HT-29 (cell line): ENCODE measurements at regions not wholly inside any gene's neighbourhood (a gene's known extent, or its start where the extent isn't known, plus 50 kb on each side); places are given as distances from the start of the nearest gene placed in this dataset.

Experiments
- DNase-seq: peaks from one replicate; pipeline ENCODE4 v3.0.0-alpha.2; 2015; ENCODE audit warnings: low spot score

DNA sequence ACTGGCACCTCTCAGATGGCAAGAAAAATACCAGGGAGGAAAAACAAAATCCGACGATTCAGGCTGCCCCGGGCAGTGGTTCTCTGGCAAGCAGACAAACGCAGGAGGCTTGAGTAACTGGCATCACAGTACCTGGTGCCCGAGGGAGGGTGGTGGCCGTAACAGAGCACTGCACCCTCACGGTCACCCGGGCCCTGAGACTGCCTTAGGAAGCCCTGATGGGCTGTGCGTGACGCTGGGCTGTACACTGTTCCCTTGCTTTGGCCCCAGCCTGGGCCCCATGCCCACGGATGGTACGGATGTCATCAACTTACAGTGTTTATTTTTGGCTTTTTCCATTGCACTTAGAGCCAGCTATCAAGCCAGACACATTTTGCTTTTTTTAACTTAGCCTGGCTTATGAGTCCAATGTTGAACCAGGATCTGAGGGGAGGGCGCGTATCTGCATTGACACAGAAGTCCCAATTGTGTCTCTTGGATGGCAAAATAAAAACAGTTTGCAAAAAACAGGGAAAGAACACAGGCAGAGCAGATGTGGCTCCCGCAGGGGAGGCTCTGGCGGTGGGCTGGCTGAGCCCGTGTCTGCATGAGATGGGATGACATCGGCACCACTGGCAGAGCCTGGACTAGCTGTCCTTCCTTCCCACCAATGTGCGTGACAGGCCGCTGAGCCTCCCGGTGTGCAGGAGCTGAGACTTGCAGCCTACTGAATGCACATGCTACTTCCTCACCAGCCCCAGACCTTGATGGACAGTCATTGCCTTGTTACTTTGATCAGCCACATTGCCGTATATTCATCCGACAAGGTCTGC, 287.7 kb downstream of the FOXL1 start:
- no peak for DNase-seq

DNA sequence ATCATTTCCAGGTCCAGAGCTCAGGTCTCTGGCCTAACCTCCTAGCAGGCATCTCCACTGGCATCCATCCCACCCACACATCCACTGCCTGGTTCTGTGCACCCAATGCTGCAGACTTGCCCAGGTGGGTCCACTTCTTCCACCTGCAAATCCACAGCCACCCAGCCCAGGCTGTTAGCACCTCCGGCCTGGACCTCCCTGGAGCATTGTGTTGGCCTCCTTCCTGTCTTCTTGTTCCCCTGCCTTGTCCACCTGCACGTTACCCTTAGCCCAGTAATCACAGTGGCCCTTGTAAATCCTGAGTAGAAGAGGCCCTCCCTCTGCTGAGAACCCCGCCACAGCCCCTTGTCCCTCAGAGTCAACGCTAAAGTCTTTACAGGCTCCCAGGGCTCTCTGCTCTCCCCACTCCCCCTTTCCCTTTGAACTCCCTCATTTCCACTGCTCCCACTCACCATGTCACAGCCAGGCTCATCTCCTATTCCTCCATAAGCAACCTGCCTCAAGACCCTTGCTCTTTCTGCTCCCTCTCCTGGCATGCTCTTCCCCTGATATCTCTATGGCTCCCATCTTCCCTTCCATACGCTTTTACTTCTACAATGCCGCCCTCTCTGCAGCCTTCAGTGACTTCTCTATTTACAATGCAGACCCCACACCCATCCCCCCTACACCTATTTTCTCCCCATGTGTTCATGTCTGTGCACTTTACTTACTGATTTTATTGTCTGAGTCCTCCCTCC, 288.8 kb downstream of the FOXL1 start:
- DNase-seq: no peak

DNA sequence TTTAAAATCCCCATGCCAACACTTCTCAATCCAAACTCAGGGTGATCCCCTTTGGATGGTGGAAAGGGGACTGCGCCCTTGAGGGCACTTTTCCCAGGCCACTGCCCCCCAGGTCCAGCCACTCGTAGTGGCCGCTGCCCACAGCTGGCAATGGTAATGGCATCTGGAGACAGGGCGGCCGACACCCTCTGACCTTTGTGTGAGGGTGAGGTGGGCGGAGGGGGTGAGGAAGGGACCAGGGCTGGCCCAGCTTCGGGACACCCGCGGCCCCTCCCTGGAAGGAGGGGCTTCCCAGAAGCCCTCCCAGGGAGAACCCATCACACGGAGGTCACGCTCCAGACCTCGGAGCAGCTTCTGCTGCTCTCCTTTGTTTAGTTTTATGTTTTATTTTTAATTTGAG, 289.7 kb downstream of the FOXL1 start:
- DNase-seq: no peak

DNA sequence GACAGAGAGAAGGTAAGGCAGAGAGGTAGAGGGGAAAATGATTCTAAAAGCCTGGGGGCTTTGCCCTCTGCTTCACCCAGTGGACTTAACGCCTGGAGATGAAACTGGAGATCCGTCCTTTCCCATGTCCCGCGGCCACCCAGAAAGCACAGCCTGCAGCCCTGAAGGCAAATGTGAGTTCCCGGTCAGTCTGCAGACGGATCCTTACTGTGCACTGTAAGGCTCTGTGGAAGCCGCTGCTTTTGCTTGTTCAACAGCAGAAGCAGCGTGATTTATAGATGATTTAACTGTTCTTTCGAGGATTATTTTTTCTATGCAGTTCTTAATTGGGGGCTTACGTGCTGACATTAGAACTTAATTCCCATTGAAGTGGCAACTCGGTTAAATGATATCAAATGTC, 290.4 kb downstream of the FOXL1 start:
- DNase-seq: no peak

DNA sequence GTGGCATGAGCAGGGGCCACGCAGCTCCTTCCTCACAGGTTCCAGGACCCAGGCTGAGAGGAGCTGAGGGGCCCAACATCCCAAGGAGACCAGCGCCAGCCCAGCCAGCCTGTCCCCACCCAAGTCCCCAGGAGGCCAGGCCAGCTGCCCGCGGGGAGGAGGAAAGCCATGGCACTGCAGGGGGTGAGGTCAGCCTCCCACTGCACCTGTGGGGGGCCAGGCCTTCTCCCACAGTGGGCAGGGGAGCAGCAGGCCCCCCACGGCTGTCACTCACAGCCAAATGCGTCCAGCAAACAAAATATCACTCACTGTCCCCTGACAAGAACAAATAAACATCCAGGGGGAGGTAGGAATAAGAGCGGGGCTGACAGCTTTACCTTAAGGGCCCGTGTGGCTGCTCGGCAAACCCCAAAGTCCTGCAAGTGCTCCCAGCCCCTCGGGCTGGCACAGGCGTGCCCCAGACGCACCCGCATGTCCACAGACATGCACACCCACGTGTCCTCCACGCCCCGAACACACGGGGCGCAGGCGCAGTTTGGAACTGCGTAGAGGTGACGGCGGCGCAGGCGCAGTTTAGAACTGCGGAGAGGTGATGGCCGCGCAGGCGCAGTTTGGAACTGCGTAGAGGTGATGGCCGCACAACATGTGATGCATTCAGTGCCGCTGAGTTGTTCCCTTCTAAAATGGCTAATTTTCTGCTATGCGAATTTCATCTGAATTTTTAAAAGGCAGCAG, 291.1 kb downstream of the FOXL1 start:
- no peak for DNase-seq

DNA sequence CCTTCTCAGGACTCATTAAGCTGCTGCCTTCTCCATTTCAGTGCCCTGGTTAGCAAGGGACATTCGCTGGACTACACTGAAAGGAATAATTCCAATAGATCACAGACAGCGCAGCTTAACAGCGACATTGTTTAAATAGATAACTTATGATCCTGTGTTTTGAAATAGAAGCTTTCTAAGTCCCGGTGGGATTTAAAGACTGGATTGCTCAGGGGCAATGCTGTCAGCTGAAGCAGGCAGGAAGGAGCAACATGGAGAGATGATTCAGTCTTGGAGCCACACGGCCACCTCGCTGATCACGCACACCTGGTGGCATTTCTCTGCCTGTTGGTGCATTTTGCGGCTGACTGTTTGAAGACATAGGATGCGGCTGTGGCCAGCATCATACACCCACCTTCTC, 292.0 kb downstream of the FOXL1 start:
- DNase-seq: no peak

DNA sequence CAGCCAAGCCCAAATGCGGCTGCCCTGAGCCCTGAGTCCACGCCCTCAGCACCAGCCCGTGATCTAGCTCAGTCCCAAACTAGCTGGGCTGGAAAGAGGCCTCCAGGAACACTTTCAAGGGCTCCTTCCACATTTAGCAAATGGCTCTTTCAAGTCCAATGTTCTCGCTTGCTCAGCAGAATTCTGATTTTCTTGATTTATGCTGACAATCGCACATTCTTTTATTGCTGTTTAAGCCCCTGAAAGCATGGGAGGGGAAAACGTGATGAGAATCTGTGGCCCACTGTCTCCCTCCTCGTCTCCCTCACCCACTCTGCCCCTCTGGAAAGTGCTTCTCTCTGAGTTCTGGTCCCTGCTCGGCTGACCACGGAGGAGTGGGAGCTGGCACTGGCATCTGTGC, 293.8 kb downstream of the FOXL1 start:
- no peak for DNase-seq

DNA sequence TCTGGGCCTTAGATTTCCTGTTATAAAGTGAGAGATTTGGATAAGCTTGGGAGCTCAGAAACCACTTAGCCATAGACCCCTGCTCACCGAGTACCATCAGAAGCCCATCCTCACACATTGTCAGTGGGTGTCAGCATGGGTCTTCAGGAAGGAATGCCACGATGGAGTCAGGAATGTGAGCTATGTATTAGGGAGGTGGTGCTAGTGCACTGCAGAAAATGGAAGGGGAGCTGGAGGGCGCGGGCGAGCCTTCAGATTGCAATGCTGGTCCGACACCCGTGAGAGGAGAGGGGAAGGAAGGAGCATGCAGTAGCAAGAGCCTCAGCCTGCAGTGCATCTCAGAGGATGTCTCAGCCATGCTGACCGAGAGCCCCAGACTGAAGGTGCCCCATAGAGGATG, 294.5 kb downstream of the FOXL1 start:
- DNase-seq: no peak

DNA sequence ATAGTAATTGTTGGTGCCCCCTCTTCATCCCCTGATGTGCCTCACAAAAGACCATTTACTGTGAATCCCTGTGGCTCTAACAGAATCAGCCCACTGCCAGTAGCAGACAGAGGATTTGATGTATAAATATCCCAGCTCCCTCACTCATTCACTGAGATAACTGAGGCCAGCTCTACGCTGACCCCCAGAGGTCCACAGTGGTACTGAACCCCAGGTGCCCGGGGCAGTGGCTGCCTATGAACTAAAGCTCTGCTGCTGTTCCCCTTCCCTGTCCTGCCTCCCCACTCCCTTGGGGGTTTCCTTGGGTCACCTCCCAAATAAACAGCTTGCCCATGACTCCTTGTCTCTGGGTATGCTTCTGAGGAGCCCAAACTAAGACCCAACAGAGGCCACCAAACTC, 295.8 kb downstream of the FOXL1 start:
- DNase-seq: peak; percentile 43

DNA sequence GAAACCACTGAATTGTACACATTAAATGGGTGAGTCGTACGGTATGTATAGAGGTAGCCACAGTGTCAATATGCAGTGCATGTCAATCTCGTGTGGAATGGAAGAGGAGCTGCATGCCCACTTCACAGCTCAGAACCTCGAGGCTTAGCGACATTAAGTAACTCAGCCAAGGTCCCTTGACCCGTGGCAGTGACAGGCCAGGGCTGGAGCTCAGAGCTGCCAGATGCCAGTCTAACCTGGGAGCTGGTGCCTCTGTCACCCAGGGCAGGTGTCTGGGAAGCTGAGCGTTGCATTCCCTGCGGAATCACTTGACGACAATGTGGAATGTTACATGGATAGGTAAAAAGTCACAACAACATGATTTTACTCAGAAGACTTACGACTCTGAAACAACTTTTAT, 298.1 kb downstream of the FOXL1 start:
- no peak for DNase-seq

DNA sequence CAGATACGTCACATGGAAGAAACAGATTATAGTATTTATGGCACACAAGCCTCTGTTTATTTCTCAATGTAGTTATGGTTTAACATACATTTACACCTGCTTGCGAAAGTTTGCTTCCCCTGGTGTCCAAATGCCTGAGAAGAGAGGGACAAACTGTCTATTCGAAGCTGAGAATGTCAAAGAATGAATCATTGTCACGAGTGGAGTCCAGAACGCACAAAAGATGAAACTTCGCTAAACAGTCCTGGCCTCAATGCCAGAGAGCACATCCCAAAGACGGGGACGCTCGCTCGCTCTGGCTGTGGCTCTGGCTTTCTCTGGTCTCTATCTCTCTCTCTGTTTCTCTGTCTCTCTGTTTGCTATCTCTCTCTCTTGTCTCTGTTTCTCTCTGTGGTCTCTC, 298.8 kb downstream of the FOXL1 start:
- no peak for DNase-seq

DNA sequence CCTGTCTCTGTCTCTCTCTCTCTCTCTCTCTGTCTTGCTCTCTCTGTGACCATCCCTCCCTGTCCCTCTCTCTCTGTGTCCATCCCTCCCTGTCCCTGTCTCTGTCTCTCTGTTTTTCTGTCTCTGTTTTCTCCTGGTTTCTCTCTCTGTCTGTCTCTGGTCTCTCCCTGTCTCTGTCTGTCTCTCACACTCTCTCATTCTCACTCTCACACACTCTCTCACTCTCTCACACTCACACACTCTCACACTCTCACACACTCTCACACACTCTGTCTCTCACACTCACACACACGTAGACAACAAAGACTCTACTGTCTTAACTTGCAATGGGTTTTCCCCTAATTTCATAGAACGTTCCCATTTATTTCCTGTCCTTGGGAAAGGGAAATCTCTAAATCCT, 299.5 kb downstream of the FOXL1 start:
- no peak for DNase-seq

DNA sequence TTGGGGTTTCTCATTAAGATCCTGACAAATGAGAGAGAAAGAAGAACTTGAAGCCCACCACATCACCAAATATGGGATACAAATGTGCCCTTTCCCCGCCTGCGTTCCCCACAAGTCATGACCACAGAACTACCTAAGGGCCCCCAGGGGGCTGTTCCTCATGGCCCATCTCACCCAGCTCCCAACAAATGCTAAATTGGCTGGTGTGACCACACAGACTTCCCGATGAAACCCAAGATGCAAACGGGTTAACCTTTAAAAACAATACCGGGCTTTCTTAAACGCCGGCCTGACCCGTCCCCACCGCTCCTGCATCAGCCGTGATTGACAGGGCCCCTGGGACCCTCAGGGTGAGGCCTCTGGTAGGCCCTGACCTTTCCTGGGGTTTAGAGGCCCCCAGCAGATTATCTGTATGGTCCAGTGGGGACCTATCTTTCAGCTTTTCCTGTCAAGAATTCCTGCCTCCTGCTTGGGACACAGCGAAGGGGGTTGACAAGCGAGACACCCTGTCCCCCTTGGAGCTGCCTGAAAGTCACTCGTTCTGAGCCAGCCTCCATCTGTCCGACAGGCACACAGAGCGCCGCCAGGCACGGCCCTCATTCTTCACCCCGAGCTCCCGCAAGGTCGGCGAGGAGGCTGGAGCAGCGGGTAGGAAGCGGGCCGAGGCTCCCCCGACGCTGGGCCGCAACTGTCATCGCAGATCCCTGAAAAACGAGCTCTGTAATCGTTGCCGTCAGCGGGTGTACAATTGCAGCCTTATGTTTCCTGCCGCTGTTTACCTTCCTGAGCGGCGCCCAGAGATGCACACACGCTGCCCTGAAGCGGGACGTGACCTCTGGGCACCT, 300.1 kb downstream of the FOXL1 start:
- no peak for DNase-seq

DNA sequence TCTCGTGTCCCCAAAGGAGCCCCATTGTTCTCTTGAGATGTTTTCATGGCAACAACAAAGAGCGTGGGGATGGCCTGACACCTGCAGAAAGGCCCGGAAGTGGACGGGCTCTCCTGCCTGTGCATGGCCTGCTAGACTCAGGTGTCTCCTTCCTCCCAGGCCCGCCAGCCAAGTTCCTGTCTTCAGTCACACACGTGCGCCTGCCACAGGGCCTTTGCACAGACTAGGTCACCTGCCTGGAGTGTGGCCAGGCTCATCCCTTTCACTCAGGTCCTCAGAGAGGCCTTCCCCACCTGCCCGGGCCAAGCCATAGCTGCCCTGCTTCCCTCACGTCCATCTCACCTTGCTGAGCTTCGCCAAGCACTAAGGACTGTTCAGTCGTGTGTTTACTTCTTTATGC, 300.9 kb downstream of the FOXL1 start:
- no peak for DNase-seq

DNA sequence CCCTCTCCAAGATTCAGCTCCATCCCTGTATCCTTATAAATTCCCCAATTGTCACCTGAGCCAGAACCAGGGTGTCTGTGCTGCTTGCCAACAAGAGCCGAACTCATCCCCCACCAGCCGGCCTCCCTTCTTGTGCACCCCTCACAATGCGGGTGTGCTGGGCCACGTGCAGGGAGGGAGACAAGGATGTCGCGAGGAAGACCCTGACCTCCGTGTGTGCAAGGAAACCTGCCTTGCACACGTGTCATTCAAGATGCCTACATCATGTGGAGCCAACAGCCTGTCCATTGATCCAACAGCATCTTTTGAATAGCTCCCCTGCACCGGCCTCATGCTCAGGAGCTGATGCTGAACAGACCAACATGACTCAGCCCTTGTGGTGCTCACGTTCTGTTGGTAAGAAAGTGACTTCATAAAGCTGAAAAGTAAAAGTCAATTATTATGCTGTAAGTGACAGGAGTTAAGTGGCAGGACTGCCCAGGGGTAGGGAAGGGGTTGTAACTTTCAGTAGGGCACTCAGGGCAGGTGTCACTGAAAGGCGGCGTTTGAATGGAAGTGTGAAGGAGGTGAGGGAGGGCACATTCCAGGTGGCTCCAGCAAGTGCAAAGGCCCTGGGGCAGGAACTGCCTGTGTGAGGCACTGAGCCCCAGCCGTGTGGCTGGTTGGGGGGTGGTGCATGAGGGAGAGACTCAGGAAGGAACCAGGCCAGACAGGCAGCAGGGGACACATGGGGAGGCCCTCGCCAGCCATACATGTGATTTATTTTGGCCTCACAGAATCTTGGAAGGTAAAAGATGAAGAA, 302.2 kb downstream of the FOXL1 start:
- DNase-seq: no peak

DNA sequence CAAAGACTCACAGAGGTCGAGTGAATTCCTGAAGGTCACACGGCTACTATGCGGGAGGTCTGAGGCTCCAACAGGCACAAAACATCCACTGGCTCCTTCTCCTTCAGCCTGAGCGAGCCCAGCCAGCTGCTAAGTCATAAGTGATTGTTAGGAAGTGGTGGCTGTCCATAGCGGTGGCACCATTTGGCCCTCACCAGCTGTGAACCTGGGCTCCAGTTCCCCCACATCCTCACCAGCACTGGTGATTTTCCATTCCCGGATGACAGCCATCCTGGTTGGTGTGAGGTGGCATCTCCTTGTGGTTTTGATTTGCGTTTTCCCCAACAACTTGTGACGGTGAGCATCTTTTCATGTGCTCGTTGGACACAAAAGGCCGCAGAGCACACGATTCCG, 302.8 kb downstream of the FOXL1 start:
- DNase-seq: no peak

DNA sequence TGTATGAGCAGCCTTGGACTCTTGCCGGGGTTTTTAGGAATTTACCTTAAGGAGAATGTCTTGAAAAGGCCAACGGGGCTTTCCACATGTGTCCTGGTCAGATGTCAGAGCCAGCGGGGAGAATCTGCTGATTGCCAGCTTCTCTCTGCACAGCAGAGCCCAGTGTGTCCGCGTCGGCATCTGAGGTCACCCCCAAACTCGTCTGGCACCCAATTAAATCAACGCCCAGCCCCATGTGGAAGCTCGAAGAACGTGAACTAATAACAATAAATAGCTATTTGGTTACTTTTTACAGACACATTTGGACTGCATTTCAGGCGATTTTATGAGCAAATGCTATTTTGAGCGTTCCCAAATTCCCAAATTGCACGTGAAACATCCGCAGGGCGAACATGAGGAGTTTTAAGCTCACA, 303.5 kb downstream of the FOXL1 start:
- no peak for DNase-seq

DNA sequence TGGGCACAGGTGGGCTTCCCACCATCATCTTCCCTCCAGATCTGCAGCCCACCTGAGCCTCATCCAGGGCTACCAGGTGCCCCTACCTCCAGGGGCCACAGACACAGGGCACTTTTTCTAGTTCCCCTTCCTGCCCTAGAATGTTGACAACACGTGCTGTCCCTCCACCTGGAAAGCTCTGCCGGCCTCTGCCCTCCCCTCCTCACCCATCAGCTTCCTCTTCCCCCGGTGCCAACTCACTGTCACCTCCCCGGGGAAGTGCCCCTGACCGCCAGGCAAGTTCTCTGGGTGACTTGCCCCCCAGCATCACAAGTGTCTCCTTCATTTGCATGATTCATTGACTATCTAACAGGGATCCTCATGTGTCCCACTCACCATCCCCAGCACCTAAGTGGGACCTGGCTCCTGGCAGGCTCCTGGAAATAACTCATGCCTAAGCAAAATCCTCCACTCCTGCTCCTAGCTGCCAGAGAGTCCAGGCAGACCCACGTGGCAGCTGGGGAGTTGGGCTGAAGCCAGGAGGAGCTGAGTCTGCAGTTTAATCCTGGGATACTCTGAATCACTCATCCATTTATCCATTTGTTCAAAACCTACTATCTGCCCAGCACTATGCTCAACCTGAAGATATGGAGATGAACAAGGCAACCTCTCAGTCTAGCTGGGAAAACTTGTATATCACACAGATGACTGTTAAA, 304.4 kb downstream of the FOXL1 start:
- DNase-seq: no peak

DNA sequence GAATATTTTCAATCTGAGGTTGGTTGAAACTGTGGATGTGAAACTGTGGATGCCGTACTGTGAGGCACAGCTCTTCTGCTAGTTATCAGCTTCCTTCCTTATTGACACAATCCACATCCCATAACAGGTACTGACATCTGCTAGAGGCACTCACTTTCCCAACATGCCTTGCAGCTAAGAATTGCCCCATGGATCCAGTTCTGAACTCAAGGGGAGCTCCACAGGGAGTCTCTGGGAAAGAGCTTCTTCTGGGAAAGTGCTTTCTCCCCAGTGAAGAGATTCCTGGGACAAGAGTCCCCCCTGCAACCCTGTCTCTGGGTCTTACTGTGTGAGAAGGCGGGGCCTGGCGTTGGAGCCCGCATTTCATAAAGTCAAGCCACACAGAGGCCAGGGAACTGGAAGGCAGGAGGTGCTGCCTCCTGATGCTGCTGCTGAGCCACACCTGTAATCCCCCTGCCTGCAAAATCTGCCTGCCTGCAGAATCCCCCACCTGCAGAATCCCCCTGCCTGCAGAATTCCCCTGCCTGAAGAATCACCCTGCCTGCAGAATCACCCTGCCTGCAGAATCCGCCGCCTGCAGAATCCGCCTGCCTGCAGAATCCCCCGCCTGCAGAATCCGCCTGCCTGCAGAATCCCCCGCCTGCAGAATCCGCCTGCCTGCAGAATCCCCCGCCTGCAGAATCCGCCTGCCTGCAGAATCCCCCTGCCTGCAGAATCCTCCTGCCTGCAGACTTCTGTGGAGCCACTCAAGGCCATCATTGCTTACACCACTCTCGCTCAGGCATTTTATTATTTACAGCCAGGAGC, 305.4 kb downstream of the FOXL1 start:
- no peak for DNase-seq

DNA sequence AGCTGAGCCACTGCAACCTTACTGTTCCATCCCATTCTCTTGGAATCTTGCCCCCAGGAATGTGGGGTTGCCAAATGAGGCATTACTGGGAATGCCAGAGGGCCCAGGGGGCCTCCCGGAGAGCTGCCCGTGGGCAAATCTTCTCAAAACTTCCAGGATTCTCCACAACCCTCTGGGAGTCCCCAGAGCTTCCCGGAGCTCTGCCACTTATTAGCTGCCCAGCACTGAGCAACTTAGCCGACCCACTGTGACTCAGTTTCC, 306.0 kb downstream of the FOXL1 start:
- DNase-seq: no peak
